Non-pigmented ciliary epithelial cell (primary cell): ENCODE measurements at regions not wholly inside any gene's neighbourhood (a gene's known extent, or its start where the extent isn't known, plus 50 kb on each side); places are given as distances from the start of the nearest gene placed in this dataset.
"Not testable (repeated sequence)": the region's sequence is repeated elsewhere in the genome, so short reads cannot be mapped to it uniquely, and the experiment has no call there.

Source experiments
- DNase-seq: peaks from one replicate; pipeline ENCODE4 v3.0.0-alpha.2; 2010; ENCODE audit warnings: low read depth

DNA sequence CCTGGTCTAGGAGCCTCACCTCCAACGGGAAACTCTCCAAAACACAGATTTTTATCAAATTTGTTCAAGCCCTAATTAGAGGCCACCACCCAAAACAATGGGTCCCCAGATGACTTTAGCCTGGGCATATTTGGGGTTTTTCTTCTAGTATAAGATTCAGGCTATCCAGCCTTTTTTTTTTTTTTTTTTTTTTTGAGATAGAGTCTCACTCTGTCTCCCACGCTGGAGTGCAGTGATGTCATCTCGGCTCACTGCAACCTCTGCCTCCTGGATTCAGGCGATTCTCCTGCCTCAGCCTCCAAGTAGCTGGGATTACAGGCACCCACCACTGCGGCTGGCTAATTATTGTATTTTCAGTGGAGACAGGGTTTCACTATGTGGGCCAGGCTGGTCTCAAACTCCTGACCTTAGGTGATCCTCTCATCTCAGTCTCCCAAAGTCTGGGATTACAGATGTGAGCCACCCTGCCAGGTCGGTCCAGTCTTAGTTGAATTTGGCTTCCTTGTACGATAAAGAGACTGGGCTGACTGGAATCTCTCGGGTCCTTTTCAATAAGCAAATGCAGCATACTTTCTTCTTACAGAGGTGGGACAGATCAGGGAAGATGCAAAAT lies 91.4 kb upstream of the KLF6 start:
- no peak for DNase-seq

DNA sequence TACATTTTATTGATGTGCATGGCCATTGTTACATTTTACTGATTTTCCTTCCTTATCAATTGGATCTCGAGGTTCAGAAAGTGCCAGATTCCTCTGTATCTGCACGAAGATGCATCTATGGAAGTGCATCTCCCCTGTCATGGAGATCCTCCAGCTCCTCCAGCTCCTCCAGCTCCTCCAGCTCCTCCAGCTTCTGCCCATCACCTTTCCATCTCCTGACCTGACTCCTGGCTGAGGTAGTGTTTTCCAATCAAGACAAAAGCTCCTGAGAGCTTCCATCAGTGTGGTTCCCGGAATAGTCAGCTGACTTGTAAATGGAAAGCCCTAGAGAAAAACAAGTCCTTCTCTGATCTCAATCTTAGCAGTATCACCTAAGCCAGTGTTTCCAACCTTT lies 90.8 kb upstream of the KLF6 start:
- DNase-seq: no peak

- DNase-seq: no peak
Measured at GRCh38 chr10:3874990-3875841, 90.2 kb upstream of the KLF6 start.

GRCh38 chr10:3874610-3874989 lies 89.6 kb upstream of the KLF6 start:
- not testable (repeated sequence) for DNase-seq

DNA sequence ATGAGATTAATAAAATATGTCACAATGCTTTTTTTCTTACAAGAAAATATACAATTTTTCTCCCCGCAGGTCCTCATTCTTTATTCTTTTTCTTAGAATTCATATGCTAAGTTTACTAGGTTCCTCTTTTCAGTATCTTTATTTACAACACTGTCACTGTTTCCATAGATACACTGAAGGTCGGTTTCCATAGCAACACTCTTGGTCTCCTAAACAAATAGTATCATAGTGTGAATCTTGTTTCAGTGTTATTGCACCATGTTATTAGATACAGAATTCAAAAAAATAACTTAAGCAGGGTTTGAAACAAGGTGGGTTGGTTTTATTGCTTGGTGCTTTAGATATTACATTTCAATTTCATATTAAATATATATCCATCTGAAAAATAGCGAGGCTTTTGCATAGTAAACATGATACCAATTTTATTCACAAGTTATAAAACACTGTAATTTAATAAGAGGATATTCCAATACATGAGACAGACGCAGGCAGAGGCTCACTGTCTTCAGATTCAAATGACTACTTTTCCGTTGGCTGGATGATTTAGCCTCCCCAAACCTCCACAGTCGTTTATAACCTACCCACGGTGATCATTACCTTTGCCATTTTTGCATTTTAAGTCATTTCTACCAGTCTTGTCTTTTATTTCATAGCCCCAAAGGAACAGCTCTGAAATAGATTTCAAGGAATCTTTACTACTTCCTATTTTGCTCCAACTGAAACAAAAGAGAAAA lies 88.9 kb upstream of the KLF6 start:
- no peak for DNase-seq

DNA sequence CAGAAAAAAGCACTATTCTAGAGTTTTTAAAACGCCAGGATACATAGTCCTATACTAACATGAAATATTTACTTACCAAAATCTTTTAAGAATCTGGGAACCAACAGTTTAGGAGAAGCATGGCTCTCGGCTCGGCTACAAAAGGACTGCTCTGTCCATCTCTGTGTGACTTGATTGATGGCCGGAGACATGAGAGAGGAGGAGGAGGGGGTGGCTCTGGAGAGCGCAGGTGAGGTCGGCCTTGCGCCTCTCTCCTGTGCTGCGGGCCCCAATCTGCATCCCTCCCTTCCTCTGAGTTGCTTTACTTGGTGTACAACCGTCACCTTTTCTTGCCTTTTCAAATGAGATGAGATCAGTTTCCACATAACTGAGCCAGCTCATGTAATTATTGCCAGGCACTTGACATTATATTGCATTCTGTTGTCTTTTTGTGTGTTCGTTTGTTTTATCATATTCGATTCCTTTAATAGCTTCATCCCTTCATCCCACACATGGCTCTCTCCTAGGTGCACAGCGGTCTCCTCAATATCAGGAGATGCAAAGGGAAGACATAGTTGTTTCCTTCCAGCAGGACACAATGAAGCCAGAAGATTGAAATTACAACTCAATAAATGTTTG lies 87.8 kb upstream of the KLF6 start:
- no peak for DNase-seq

GRCh38 chr10:3871424-3871996 lies 86.5 kb upstream of the KLF6 start:
- no peak for DNase-seq

DNA sequence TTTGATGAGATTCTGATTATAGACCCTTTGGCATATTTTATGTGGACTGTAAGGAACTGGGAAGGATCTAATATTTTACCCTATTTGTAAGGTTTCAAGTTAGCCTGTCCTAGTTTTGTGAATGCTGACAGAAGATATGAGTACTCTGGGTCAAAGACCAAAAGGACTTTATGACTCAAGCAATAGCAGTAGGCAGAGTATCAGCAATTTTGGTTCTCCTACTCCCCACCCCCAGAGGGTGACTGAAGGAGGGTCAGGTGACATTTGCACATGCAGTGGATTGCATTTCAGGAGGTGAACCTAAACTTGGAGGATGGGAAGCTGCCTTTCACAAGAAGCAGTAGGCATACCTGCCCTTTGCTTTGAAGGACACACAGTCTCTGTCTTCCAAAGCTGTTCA lies 84.0 kb upstream of the KLF6 start:
- DNase-seq: no peak

- no peak for DNase-seq
Measured at GRCh38 chr10:3868271-3868664, 83.3 kb upstream of the KLF6 start.

- no peak for DNase-seq
Measured at GRCh38 chr10:3867454-3868270, 82.7 kb upstream of the KLF6 start.

DNA sequence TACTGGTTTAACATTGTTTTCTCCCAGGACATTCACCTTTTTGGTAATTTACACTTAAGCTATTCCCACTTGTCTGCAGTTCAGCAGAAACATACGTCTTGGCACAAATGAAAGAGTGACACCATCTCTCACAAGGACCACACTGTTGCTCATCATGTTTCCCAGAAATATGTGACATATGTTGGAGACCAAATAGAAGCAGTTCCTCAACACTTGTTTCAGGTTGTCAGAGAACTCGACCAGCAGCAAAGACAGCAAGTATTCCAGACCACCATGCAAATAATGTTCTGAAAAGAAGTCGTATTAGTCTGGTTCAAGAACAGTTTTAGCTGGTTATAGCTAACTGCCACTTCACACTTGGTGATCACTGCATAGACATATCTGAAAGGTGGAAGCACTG lies 81.3 kb upstream of the KLF6 start:
- no peak for DNase-seq

GRCh38 chr10:3865565-3865964 lies 80.6 kb upstream of the KLF6 start:
- no peak for DNase-seq

DNA sequence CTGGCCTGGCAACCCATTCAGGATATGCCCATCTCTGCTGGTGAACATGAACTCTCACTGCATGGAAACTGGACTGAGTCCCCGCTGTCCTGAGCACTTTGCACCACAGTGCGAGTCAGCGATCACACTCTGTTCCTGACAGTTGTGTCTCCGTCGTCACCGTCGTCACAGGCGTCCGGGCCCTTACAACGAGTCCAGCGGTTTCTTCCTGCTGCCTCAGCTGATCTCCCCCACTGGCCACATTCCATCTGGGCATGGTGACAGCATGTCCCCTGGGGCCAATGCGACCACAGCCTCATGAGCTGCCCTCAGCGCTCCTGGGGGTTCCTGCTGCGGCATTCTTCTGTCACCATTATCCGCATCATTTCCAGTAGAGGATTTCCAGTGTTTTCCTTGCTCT lies 76.8 kb upstream of the KLF6 start:
- DNase-seq: no peak

GRCh38 chr10:3858051-3858845 lies 73.2 kb upstream of the KLF6 start:
- no peak for DNase-seq

GRCh38 chr10:3857318-3857717 lies 72.3 kb upstream of the KLF6 start:
- DNase-seq: no peak

- no peak for DNase-seq
Measured at GRCh38 chr10:3856593-3856992, 71.6 kb upstream of the KLF6 start.

DNA sequence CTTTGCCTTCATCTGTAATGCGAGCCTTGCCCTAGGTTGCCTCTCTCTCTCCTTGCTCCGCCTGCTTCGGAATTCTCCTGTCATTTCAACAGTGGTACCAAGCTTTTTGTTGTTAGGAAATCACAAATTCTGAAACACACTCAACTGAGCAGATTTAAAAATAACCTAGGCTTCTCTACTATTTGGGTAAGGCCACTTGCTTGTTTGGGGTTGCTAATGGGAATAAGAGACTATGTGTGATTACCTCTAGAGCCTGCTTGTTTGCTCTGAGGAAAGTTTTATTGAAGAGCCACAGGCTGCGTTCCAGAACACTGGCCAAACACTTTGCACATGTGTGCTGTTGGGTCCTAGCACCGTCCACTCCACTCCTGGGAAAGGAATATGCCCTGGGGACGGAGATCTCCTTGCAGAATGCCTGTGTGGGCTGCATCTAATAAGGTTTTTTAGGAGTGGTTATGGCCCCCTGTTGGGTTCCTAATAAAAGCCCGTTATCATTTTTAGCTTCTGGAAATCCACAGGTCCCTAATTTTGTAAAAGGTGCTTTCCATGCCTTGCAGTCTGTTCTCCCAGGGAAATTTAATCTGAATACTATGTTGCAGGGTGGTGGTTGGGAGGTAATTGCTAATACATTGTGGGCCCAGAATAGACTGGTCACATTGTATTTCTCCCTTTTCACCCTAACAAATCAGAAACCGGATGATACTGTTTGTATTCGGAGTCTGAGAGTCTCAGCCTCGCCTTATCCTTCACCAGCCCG lies 68.7 kb upstream of the KLF6 start:
- DNase-seq: no peak

- DNase-seq: no peak
Measured at GRCh38 chr10:3853016-3853415, 68.0 kb upstream of the KLF6 start.

- DNase-seq: peak; percentile 98
Measured at GRCh38 chr10:3852147-3852904, 67.3 kb upstream of the KLF6 start.
